ENCODE measurements at regions not wholly inside any gene's neighbourhood (a gene's known extent, or its start where the extent isn't known, plus 50 kb on each side); places are given as distances from the start of the nearest gene placed in this dataset.

GRCh38 chr4:66662620-66663019 lies 882.7 kb downstream of the CENPC start:
- 71% methylated on average over 3 of the region's 3 CpGs for WGBS, 2 donors
- no peak overlapping the region for H3K4me3 ChIP-seq
- H3K4me1 ChIP-seq, result no peaks in the 10 kb centered on the region
- ATAC-seq (no peak), DNase-seq (no peak)
- no peak for TF ChIP-seq CTCF (IDR thresholded peaks at IDR 0.05)
- H3K27ac ChIP-seq, result no peak overlapping the region
- H3K27me3 ChIP-seq, result no peaks in the 10 kb centered on the region
- no peaks in the 10 kb centered on the region for H3K36me3 ChIP-seq
- H3K9me3 ChIP-seq, result no peaks in the 10 kb centered on the region
- intact Hi-C loops (cut with DNase I), result no loop called here

GRCh38 chr4:66658809-66659208 lies 886.5 kb downstream of the CENPC start:
- no peaks in the 10 kb centered on the region for H3K36me3 ChIP-seq
- no peaks in the 10 kb centered on the region for H3K4me1 ChIP-seq
- 46 to 52% methylated on average over 2 of the region's 2 CpGs for WGBS, 2 donors
- ATAC-seq, result no peak
- H3K9me3 ChIP-seq, result peaks cover 0 to 4% (median 0%) of the 10 kb centered on the region in 11 donors
- no peak for DNase-seq
- no peak overlapping the region for H3K27ac ChIP-seq
- no peak for TF ChIP-seq CTCF (IDR thresholded peaks at IDR 0.05)
- no peaks in the 10 kb centered on the region for H3K27me3 ChIP-seq
- intact Hi-C loops (cut with DNase I), result no loop called here
- H3K4me3 ChIP-seq, result no peak overlapping the region

GRCh38 chr4:66655505-66655904 lies 889.8 kb downstream of the CENPC start:
- no peak overlapping the region for H3K27ac ChIP-seq
- no peaks in the 10 kb centered on the region for H3K4me1 ChIP-seq
- DNase-seq (no peak), ATAC-seq (no peak)
- WGBS, 2 donors, result 80 to 81% methylated on average over 2 of the region's 2 CpGs
- H3K9me3 ChIP-seq, result peaks cover 0 to 16% (median 0%) of the 10 kb centered on the region in 11 donors
- no peaks in the 10 kb centered on the region for H3K36me3 ChIP-seq
- no peak for TF ChIP-seq CTCF (IDR thresholded peaks at IDR 0.05)
- intact Hi-C loops (cut with DNase I), result no loop called here
- no peak overlapping the region for H3K4me3 ChIP-seq
- no peaks in the 10 kb centered on the region for H3K27me3 ChIP-seq

- H3K27me3 ChIP-seq, result no peaks in the 10 kb centered on the region
- 47 to 50% methylated on average over 2 of the region's 2 CpGs for WGBS, 2 donors
- no peak overlapping the region for H3K4me3 ChIP-seq
- H3K4me1 ChIP-seq, result no peaks in the 10 kb centered on the region
- H3K36me3 ChIP-seq, result no peaks in the 10 kb centered on the region
- no peak overlapping the region for H3K27ac ChIP-seq
- intact Hi-C loops (cut with DNase I), result no loop called here
- peaks cover 0 to 16% (median 0%) of the 10 kb centered on the region in 11 donors for H3K9me3 ChIP-seq
- DNase-seq, result no peak
- ATAC-seq, result no peak
- no peak for TF ChIP-seq CTCF (IDR thresholded peaks at IDR 0.05)
Observed at GRCh38 chr4:66653937-66654336, 891.4 kb downstream of the CENPC start.

- WGBS, 2 donors, result 86% methylated on average over 2 of the region's 2 CpGs
- ATAC-seq, result no peak
- TF ChIP-seq CTCF (IDR thresholded peaks at IDR 0.05), result no peak
- DNase-seq, result no peak
- Histone ChIP-seq H3K9me3 (peaks cover 0 to 12% (median 0%) of the 10 kb centered on the region in 11 donors), H3K4me1 (no peaks in the 10 kb centered on the region), H3K27ac (no peak overlapping the region), H3K36me3 (no peaks in the 10 kb centered on the region), H3K27me3 (no peaks in the 10 kb centered on the region), H3K4me3 (no peak overlapping the region)
- intact Hi-C loops (cut with DNase I), result no loop called here
Observed at GRCh38 chr4:66649236-66649635, 896.1 kb downstream of the CENPC start.

Measured in heart right ventricle (tissue), 16 donors.